NB4 (cell line): ENCODE measurements at regions not wholly inside any gene's neighbourhood (a gene's known extent, or its start where the extent isn't known, plus 50 kb on each side); places are given as distances from the start of the nearest gene placed in this dataset.

Experiments used
- CTCF ChIP-seq: IDR thresholded peaks from one replicate; pipeline ENCODE4 v1.5.1; 2012; ENCODE audit warnings: low read depth, low read length
- POLR2A ChIP-seq: IDR thresholded peaks from 2 replicates; pipeline ENCODE4 v1.6.1; 2011; ENCODE audit warnings: mild to moderate bottlenecking; ENCODE audit not compliant: insufficient read length; ENCODE audit errors: extremely low read depth

GRCh38 chr10:78898341-78899097 lies 170.2 kb upstream of the ZMIZ1 start:
- TF ChIP-seq POLR2A (no peak), CTCF (no peak)
